NB4 (cell line): ENCODE measurements at regions not wholly inside any gene's neighbourhood (a gene's known extent, or its start where the extent isn't known, plus 50 kb on each side); places are given as distances from the start of the nearest gene placed in this dataset.

Source experiments
- DNase-seq: peaks from one replicate; pipeline ENCODE4 v3.0.0; 2010; ENCODE audit warnings: low read depth
- H3K4me3 ChIP-seq: one replicate; pipeline ENCODE4 v1.5.1; 2011; ENCODE audit warnings: mild to moderate bottlenecking, low read depth, low read length, moderate library complexity
- MYC ChIP-seq: IDR thresholded peaks from 2 replicates; pipeline ENCODE4 v1.6.1; 2011; ENCODE audit warnings: low read depth, low read length
- POLR2A ChIP-seq: IDR thresholded peaks from 2 replicates; pipeline ENCODE4 v1.6.1; 2011; ENCODE audit warnings: mild to moderate bottlenecking; ENCODE audit not compliant: insufficient read length; ENCODE audit errors: extremely low read depth
- TF ChIP-seq, protein P1 (sequence below): IDR thresholded peaks from 2 replicates; pipeline ENCODE4 v1.6.1; 2011; ENCODE audit warnings: low read depth, low read length
- TF ChIP-seq, protein P2 (sequence below): IDR thresholded peaks from one replicate; pipeline ENCODE4 v1.5.1; 2012; ENCODE audit warnings: low read depth, low read length

DNA sequence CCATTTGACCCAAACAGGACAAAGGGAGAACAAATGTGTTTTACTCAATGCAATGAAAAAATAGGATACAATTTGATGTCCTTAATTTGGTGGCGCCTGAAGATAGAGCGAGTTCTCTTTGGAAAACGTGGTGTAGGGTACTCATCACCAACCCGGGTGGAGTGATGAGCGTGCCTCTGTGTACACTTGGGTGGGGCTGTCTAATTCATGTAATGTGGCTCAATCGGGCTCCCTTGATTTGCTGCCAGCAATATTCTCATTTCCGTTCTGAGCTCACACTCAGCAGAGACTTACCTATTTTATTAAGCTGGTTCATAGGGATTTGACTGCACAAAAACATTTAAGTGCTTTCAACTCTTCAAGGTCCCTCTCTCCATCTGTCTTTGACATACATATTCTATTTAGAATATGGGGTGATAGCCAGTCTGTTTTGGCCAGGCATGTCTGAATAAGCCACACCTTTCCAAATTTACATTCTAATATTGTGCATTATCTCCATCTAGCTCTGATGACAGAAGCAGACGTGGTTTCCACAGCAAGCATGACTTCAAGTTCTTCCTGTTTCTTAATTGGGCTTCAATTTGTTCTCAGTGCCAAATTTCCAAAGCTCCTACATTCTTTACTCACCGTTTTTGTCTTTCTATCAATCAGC is 162.5 kb downstream of the IRX2 start:
- DNase-seq = no peak
- no peak overlapping the region for H3K4me3 ChIP-seq
- no peak for TF ChIP-seq MYC
- TF ChIP-seq POLR2A = no peak
- TF ChIP-seq, protein P1, sequence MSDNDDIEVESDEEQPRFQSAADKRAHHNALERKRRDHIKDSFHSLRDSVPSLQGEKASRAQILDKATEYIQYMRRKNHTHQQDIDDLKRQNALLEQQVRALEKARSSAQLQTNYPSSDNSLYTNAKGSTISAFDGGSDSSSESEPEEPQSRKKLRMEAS = peak; percentile 31; the same call in 1 of the 2 replicates

GRCh38 chr5:2587189-2588031 is 164.1 kb downstream of the IRX2 start:
- TF ChIP-seq, protein P2, sequence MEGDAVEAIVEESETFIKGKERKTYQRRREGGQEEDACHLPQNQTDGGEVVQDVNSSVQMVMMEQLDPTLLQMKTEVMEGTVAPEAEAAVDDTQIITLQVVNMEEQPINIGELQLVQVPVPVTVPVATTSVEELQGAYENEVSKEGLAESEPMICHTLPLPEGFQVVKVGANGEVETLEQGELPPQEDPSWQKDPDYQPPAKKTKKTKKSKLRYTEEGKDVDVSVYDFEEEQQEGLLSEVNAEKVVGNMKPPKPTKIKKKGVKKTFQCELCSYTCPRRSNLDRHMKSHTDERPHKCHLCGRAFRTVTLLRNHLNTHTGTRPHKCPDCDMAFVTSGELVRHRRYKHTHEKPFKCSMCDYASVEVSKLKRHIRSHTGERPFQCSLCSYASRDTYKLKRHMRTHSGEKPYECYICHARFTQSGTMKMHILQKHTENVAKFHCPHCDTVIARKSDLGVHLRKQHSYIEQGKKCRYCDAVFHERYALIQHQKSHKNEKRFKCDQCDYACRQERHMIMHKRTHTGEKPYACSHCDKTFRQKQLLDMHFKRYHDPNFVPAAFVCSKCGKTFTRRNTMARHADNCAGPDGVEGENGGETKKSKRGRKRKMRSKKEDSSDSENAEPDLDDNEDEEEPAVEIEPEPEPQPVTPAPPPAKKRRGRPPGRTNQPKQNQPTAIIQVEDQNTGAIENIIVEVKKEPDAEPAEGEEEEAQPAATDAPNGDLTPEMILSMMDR = no peak
- no peak for TF ChIP-seq POLR2A
- TF ChIP-seq MYC = no peak
- TF ChIP-seq, protein P1 = no peak
- no peak overlapping the region for H3K4me3 ChIP-seq
- DNase-seq = no peak

DNA sequence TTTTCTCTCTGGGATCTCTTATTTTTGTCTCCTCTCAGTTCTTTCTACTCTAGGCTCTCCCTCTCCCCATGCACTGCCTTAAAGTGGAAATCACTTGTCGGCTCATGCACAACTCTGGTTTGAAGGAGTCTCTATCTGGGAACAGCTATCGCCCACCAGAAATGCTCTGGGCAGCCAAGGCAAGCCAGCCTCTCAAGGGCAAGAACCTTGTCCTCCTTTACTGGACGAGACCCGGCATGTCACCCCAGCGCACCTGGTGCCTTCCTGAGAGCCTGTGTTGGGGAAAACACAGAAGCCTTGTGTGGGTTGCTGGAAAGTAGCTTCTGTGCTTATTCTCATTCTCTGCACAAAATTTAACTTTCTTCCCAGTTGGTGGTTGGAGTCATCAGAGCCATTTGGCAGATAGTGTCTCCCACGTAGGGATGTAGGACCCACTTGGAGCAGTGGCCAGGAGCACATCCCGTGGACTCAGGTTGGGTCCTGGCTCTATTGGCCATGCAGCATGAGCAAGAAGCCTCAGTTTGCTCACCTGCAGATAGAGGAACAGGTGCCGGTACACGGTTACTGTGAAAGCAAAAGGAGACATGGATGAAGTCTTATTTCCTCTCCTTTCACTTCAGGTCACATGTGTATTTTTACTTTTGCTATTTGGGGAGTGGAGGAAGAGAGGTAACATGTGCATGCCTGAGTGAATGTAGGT is 165.3 kb downstream of the IRX2 start:
- TF ChIP-seq, protein P2 = no peak
- TF ChIP-seq MYC = no peak
- TF ChIP-seq, protein P1 = peak; percentile 28; the same call in 1 of the 2 replicates
- no peak for TF ChIP-seq POLR2A
- H3K4me3 ChIP-seq = no peak overlapping the region

GRCh38 chr5:2584579-2585269 is 166.8 kb downstream of the IRX2 start:
- no peak for TF ChIP-seq MYC
- TF ChIP-seq, protein P2 = no peak
- no peak overlapping the region for H3K4me3 ChIP-seq
- no peak for DNase-seq

More for the DNA sequence above, 165.3 kb downstream of the IRX2 start:
- no peak for DNase-seq

GRCh38 chr5:2582507-2582906 is 169.0 kb downstream of the IRX2 start:
- TF ChIP-seq, protein P1 = peak; percentile 9; the same call in 1 of the 2 replicates
- no peak for TF ChIP-seq POLR2A
- DNase-seq = no peak
- H3K4me3 ChIP-seq = no peak overlapping the region

DNA sequence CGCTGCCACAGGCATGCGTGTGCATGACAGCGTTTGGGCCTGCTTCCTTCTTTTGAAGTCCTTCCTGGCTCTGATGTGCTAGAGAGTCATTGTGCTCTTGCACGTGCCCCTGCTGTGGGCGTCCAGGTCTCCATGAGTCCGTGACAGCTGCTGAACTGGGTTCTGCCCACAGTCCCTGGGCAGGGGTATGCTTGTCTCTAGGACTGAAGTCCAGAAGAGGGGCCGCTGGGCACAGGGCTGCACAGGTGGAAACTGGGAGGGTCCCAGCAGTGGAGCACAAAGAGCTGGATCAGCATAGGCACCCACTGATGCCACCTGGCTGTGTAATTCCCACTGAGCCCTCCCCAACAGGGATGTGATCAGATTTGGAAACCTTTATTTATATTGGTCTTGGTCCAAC is 169.4 kb downstream of the IRX2 start:
- H3K4me3 ChIP-seq = no peak overlapping the region
- TF ChIP-seq, protein P2 = no peak
- DNase-seq = no peak
